ENCODE measurements at regions not wholly inside any gene's neighbourhood (a gene's known extent, or its start where the extent isn't known, plus 50 kb on each side); places are given as distances from the start of the nearest gene placed in this dataset.

DNA sequence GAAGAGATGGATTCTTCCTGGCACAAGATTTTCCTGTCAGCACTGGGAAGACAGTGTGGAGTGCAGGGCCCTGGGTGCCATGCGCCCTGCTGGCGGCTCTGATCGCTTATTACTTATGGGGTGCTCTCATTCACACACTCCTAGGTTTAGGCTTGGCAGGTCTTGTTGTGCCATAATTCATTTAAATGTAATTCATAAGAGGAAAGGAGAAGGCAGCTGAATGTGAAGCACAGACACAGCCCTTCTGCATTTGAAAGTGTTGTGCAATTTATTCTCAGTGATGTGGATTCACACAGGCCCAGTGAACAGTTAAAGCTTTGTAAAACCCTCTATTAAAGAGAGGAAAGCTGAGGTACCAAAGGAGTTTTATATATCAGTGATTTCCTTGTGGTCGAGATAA is 249.7 kb downstream of the C4orf33 start:
- no peak for TF ChIP-seq L3MBTL2 (conservative IDR thresholded peaks at IDR 0.05)
- no peak for TF ChIP-seq FOXK2 (IDR thresholded peaks at IDR 0.05)
- no peak for TF ChIP-seq LEF1 (IDR thresholded peaks at IDR 0.05; ENCODE audit: borderline replicate concordance)
- TF ChIP-seq NFRKB (IDR thresholded peaks at IDR 0.05): no peak
- TF ChIP-seq SP1 (IDR thresholded peaks at IDR 0.05): no peak
- no peak for TF ChIP-seq SUZ12 (IDR thresholded peaks at IDR 0.05)
- no peak for TF ChIP-seq TARDBP (IDR thresholded peaks at IDR 0.05)
- TF ChIP-seq ELF4 (IDR thresholded peaks at IDR 0.05): no peak
- no peak for TF ChIP-seq BHLHE40 (IDR thresholded peaks at IDR 0.05; ENCODE audit: borderline replicate concordance)

All from HEK293T (cell line).